HG03196 (cell line): ENCODE measurements at regions not wholly inside any gene's neighbourhood (a gene's known extent, or its start where the extent isn't known, plus 50 kb on each side); places are given as distances from the start of the nearest gene placed in this dataset.

Source experiments
- ATAC-seq: cut with Tn5 transposase; IDR thresholded peaks from one replicate; pipeline ENCODE4 v1.9.1; 2021; ENCODE audit not compliant: unreplicated experiment

DNA sequence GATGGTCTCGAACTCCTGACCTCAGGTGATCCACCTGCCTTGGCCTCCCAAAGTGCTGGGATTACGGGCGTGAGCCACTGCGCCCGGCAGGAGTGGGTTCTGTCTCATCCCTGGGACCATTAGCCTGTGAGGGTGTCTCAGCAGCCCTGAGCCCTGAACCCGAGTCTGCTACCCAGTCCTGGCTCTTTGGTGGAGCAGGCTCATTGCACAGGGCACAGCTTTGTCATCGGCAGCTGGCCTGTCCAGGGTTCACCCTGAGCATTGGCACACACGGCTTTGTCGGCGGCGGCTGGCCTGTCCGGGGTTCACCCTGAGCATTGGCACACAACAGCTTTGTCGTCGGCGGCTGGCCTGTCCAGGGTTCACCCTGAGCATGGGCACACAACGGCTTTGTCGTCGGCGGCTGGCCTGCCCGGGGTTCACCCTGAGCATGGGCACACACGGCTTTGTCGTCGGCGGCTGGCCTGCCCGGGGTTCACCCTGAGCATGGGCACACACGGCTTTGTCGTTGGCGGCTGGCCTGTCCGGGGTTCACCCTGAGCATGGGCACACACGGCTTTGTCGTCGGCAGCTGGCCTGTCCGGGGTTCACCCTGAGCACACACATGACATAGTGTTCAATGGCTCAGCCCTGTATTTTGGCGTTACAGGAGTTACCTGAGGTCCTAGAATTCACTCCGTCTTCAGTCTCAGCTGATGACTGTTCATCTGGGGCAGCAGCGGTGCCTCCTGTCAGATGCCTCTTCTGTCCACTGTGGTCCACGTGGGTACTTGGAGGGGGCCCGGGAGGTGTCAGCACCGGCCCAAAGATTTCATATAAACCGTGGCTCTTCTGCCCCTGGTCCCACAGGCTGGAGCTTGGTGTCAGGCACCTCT, 1082.5 kb downstream of the BRD1 start:
- no peak for ATAC-seq

DNA sequence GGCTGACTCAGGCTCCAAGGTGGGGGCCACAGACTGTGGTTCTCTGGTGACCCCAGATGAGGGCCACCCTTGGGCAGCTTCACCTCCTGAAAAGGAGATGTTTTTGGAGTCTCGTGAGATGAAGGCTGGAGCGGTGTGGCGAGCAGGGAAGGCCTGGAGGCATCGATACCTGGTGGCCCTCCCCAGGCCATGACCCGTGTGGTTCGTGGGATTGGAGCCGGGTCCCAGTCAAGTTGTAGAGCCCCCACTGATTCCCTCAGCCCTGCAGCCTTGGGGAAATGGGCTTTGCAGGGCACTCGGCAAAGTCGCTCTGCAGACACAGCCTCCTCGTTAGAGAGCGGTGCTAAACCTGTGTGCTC, 1083.4 kb downstream of the BRD1 start:
- no peak for ATAC-seq

DNA sequence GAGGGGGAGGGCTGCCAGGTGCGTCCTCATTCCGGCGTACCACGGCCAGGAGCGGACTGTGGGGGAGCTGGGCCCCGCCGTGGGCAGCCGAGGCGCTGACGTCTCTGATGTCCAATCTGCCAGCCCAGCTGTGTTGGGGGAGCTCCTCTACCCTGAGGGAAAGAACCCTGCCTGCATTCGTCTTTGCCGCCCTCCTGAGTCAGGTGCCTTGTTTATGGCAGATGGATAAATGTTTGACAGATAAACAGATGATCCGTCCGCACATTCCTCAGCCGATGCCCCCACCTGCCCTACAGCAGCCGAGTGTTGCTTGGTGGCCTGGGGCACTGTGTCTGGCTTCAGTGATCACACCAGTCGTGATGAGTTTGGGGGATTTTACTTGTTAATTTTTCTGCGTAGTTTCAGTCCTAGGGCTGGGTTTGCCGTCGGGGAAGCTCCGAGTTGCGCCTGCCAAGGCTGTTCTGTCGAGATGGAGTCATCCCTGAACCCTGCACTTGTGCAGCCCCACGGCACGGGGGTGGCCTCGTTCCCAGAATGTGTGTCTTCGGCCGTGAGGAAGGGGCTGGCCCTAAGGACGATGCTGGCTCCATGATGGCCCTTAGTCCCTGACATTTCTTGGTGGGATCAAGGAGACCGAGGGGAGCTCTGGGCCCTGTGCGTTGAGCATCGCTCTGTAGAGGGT, 1083.9 kb downstream of the BRD1 start:
- no peak for ATAC-seq

DNA sequence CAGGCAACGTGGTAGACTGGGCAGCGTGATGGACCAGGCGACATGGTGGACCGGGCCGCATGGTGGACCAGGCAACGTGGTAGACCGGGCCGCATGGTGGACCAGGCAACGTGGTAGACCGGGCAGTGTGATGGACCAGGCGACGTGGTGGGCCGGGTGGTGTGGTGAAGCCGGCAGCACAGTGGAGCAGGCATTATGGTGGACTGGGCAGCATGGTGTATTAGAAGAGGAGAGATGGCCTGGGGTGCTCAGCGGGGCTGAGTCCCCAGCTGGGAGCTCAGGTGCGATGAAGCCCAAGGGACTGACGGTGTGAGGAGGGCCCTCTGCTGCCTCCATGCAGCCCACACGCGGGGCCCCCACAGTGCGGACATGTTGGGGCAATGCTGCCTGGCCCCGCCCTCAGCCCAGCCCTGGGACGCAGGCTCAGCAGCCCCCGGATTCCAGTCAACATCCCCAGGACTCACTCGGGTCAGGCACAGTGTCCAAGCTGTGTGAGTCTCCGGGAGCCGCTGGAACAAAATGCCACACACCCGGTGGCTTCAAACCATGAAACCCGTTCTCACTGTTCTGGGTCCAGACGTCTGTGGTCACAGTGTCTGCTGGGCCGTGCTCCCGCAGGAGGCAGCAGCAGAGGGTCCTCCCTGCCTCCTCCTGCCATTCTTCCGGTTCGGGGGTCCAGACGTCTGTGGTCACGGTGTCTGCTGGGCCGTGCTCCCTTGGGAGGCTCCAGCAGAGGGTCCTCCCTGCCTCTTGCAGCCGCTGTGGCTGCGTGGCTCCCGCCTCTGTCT, 1084.9 kb downstream of the BRD1 start:
- no peak for ATAC-seq

DNA sequence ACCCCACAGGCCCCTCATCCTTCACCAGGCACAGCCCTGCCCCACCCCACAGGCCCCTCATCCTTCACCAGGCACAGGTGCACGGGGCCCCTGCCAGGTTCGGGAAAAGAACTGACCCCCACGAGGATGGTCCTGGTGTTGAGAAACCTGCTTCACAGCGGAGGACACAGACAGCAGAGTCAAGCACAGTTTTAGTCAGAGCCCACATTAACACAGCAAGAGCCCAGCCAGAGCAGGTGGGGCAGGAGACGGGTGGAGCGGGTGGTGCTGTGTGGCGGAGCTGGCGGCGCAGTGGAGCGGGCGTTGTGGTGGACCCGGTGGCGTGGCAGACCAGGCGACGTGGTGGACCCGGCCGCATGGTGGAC, 1085.5 kb downstream of the BRD1 start:
- no peak for ATAC-seq

DNA sequence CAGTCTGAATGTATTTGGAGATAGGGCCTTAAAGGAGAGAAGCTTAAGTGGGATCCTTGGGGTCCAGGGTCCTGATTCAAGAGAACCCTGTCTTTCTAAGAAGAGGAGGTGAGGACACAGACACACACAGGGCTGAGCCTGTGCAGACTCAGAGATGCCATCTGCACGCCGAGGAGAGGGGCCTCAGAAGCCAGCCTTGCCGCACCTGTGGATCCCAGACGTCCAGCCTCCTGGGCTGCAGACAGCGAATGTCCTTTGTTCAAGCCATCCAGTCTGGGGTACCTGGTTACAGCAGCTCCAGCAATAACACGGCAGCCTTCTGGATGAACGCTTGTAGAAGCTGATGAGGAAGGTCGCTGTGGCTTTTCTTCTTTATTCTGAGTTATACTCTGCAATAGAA, 1086.1 kb downstream of the BRD1 start:
- ATAC-seq: no peak

DNA sequence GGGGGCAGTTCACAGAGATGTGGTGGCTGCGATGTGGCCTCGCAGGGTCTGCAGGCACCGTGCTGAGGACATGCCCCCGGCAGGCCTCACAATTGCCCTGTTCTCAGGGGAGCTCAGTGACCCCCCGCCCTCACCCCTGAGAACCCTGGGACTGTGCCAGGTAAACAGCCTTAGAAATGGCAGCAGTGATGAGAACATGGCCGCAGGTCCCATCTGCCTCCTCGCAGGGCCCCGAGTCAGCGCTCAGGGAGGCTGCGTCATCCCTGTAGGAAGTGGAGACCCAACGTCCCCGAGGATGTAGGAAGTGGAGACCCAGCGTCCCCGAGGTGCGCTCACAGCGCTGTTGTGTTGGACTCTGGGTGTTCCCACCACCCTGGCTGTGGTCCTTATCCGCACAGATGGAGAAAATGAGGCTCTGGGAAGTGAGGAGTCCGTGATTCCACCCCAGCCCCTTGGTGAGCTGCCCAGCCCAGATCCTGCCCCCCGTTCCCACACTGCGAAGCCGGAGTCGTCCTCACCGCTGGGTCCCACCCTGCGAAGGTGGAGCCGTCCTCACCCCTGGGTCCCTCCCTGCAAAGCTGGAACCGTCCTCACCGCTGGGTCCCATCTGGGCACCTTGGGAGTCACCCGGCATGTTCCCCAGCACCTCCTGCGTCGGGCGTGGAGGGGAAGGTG, 1086.8 kb downstream of the BRD1 start:
- ATAC-seq: no peak

DNA sequence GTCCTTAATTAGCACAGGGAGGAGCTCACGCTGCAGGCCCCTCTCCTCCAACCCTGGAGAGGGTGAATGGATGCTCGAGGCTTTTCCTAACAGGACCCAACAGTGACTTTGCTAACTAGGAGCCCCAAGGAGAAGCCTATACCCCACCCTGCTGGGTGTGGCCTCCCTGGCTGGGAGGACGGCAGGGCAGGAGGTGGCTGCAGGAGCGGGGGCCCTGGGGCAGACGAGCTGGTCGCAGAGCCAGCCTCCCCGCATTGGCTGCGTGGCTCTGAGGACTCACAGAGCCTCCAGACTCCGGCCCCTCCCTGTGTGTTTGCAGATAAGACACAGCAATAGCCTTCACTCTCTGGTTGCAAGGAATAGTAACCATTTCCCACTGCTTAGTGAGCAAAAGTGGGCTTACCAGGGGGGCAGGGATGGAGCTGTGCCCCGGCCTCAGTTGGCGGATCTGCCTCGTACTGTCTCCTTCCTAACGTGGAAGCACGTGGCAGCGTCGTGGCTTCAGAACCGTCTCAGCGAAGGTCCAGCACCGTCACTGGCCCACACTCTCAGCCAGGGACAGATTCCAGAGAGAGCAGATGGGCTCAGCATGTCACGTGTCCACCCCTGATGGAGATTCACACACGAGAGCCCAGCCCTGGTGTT, 1087.5 kb downstream of the BRD1 start:
- ATAC-seq: no peak

DNA sequence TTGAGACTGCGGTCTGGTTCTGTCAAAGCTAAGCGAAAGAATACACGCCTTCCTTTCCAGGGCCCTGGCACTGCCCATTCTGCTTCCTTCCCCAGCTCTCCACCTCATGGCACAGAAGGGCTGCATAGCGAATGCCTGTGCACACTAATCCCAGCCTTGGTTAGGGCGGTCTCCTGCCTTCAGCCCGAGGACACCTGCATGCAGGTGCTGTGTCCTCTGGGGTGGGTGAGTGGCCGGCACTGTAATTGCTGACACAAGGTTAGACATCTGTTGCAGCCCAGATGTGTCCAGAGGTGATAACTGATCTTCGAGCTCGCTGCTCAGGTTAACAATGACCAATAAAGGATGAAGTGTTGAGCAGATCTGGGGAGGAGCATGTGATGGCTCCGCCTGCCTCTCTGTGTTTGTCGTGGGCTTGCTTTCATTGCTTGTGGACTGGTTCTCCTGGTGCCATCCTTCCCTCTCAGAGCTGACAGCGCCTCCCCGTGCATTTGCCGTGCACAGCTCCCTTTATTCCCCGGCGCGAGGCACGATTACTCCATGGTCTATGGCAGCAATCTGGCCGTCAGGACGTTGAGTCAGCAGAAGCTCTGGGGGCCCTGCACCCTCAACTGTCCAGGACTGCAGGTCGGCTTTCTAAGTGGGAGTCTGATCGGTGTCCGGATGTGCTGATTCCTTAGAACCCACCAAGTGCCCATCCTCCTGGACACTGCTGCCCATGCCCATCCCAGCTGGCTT, 1088.2 kb downstream of the BRD1 start:
- no peak for ATAC-seq

DNA sequence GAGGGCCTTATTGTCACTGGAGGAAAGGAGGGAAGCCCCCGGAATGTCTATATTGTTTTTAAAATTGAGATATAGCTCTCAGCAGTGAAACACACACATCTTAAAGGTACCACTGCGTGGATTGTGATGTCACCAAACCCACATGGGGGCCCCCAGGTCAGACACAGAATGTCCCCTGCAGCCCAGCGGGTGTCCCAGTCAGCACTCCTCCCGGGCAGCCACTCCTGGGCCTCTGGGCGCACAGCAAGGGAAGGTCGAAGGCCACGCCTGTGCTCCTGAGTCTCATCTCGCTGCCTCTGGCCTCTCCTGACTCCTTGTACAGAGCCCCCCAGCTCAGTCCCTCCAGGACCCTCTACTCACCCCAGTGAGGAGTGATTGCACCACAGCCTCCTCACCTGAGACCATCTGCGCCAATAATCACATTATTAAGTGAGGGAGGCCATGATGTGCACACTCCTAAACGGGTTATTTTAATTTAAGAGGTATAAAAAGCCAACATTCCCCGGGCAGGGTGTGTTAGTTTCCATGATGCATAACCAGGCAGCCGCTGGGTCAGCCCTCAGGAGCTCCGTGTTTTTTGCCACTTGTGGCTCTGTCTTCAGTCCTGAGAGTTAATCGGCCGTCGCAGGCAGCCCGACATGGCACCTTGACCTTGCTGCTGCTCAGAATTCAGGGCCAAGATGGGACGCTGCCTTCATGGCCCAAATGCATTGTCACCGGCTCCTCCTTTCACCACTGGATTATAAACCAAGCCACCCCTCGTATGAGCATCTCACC, 1089.3 kb downstream of the BRD1 start:
- ATAC-seq: no peak

DNA sequence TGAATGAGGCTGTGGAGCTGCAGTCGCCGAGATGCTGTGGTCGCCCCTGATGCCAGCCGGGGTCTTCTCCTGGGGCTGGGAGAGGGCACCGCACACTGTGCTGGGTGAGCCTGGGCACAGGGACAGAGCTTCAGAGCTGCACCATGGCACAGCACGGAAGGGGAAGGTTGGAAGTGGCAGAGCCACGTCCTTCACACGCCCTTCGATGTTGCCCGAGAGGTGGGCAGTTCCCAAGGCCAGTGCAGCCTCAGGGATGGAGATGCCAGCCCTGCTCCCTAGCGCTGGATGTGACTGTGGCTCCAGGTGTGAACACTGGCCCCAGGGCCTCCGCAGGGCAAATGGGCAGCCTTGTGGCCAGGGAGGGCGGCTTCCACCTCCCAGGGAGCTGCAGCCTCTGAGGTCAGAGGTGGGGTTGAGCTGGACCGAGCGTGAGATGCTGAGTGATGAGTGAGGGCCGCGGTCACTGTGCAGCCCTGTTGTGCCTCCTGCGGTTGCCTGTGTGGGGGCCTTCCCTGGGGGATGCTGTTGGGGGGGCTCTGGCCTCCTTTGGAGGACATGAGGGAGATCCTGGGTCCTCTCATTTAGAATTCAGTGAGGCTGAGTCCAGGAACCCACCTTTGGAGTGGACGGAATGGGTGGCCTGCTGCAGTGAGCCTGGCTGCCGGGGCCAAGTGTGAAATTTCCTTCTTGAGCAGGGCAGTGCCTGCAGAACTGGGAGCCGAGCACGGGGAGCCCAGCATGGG, 1090.0 kb downstream of the BRD1 start:
- ATAC-seq: no peak

DNA sequence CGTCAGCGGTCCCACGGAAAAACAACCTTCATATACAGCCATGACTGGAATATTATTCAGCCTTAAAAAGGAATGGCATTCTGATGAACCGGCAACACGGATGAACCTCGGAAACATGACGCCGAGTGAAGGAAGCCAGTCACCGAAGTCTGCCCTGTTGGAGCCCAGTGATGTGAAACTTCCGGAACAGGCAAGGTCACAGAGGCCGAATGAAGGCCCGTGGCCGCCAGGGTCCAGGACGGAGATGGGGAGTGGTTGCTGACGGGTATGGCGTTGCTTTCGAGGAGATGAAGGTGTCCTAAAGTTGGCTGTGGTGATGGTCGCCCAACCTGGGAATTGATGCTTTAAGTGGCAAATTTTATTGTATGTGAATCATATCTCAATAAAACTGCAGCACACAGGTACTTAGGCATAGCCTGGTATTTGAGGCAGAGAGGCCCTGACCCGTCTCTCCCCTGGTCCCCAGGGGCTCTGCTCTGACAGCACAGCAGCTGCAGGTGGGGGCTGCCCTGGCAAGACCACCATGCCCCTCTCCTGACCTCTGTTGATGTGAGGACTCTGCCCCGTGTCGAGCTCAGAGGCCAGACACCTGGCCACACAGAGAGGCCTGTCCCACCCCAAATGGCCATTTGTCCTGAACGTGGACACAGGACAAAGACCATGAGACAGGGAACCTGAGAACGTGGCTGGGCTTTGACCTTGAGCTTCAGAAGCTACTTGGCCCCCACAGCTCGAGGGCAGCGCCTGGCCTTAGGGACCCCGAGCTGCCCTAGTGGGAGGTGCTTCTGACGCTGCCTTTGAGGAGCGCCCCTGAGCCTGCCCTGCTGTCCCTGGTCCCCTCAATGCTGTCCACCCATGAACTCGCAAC, 1090.8 kb downstream of the BRD1 start:
- ATAC-seq: no peak

DNA sequence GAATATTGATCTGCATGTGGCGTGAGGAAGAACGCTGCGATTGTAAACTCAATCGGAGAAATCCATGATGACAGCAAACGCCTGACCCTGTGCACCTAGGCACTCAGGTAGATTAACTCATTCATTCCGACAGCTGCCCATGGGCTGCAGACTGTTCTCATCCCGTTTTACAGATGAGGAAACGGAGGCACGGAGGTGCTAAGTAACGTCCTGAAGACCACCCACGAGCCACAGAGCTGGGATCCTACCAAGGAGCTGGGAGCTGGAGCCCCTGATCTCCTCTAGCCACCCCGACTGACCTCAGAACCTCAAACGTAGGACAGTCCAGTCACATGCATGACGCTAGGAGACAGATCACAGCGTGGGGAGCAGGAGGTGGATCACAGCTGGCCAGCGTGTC, 1092.7 kb downstream of the BRD1 start:
- no peak for ATAC-seq

DNA sequence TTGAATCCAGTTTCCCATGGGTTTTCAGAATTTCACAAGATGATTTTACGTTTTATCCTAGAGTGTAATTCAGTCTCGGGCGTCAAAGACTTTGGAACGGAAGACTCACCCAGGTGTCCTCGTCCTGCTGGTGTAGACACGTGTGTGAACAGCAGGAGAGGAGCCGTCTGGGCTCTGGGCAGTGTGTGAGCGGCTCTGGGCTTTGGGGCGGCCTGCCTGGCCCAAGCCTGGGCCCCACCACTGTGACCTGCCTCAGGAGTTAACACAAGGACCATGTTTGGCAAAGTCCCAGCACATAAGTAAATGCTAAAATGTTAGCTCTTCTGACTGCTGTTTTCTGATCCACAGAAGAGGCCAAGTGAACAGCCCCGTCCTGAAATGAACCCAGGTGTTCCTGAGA, 1093.3 kb downstream of the BRD1 start:
- no peak for ATAC-seq

DNA sequence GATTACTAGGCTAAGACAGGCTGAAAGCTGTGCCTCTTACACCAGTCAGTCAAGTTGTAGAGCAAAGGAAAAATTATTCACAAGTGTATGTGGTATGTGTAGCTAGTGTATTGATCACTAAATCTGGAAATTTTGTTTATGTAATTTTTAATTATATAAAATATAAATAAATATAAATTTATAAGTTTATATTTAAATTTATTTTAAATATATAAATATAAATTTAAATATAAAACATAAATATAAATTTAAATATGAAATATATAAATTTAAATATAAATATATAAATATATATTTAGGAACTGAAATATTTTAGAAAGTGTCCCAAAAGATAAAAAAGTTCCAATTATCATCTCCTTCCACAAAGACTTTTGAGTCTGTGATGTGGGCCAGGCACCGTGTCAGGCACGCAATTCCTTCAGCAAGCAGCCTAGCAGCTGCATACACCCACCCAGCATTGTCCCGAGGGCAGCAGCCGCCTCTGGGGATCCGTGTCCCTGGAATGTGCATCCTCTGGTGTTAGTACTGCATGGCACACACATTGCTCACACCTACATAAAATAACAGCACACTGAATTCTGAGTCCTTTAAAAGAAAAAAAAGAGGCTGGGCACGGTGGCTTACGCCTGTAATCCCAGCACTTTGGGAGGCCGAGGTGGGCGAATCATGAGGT, 1098.0 kb downstream of the BRD1 start:
- no peak for ATAC-seq

DNA sequence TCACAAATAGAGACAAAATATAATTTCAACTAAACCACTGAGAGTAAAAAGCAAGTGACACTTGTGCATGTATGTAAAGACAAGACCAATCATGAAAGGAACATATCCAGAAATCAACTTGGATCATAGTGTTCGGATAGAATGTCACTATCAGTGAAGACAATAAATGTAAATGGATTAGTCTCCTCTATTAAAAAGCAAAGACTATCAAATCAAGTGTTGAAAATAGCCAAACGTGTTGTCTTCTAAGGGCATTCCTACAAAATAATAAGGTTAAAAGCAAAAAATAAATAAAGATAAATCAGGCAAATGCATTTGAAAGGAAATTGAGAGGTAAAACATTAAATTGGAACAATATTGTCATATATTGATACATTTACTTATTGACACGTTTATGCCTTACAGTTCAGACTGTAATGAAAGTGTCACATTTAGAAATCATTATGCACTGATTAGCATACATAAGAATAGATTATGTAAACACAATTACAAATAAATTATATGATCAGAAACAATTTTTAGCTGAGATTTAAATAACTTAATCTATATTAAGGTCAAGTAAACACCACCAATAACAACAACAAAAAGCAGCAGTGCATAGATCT, 1100.1 kb downstream of the BRD1 start:
- no peak for ATAC-seq

DNA sequence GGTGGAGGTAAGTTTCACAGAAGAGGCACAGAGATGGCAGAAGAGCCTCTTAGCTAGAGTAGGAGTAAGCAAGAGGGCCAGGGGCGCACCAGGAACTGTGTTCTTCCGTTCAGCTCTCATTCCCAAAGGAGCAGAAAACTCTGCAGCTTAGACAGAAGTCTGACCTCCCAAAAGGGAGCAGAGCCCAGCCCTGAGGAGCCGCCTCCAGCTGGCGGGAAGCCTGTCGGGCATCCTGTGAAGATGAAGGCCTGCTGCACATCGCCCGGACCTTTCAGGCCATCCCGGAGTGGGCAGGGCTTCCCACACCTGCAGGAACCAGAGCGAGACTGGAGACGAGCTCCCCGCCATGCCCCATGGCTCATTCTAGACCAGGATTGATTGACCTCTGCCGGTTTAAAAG, 1102.8 kb downstream of the BRD1 start:
- no peak for ATAC-seq
